ENCODE measurements at regions not wholly inside any gene's neighbourhood (a gene's known extent, or its start where the extent isn't known, plus 50 kb on each side); places are given as distances from the start of the nearest gene placed in this dataset.

- ATAC-seq: peak; percentile 87 to 91
Observed at GRCh38 chr3:41117398-41117870, 81.9 kb upstream of the CTNNB1 start.

- ATAC-seq: no peak
Observed at GRCh38 chr3:41118461-41119390, 80.6 kb upstream of the CTNNB1 start.

- no peak for ATAC-seq
Observed at GRCh38 chr3:41120460-41120859, 78.8 kb upstream of the CTNNB1 start.

GRCh38 chr3:41125258-41125657 lies 74.0 kb upstream of the CTNNB1 start:
- no peak for ATAC-seq

GRCh38 chr3:41126472-41126871 lies 72.8 kb upstream of the CTNNB1 start:
- no peak for ATAC-seq

GRCh38 chr3:41126961-41127360 lies 72.3 kb upstream of the CTNNB1 start:
- no peak for ATAC-seq

GRCh38 chr3:41127414-41127813 lies 71.9 kb upstream of the CTNNB1 start:
- ATAC-seq: no peak

- no peak for ATAC-seq
Observed at GRCh38 chr3:41129731-41130130, 69.6 kb upstream of the CTNNB1 start.

- ATAC-seq: no peak
Observed at GRCh38 chr3:41131224-41131623, 68.1 kb upstream of the CTNNB1 start.

- ATAC-seq: no peak
Observed at GRCh38 chr3:41137686-41138111, 61.6 kb upstream of the CTNNB1 start.

- ATAC-seq: no peak
Observed at GRCh38 chr3:41138146-41138545, 61.2 kb upstream of the CTNNB1 start.

GRCh38 chr3:41138601-41139000 lies 60.7 kb upstream of the CTNNB1 start:
- ATAC-seq: no peak

- ATAC-seq: no peak
Observed at GRCh38 chr3:41140242-41140641, 59.1 kb upstream of the CTNNB1 start.

- ATAC-seq: no peak
Observed at GRCh38 chr3:41141433-41142167, 57.7 kb upstream of the CTNNB1 start.

GRCh38 chr3:41143421-41144031 lies 55.8 kb upstream of the CTNNB1 start:
- ATAC-seq: no peak

- ATAC-seq: no peak
Observed at GRCh38 chr3:41144631-41145030, 54.7 kb upstream of the CTNNB1 start.

GRCh38 chr3:41148478-41148877 lies 50.8 kb upstream of the CTNNB1 start:
- ATAC-seq: no peak

GRCh38 chr3:41148901-41149300 lies 50.4 kb upstream of the CTNNB1 start:
- ATAC-seq: no peak
